Natural killer cell (primary cell): ENCODE measurements at regions not wholly inside any gene's neighbourhood (a gene's known extent, or its start where the extent isn't known, plus 50 kb on each side); places are given as distances from the start of the nearest gene placed in this dataset.

Source experiments
- ATAC-seq, 3 donors: fragments of 150-1000 bp in 2 of 3; fragments of 200-7000 bp in 1 of 3; cut with Tn5 transposase; 1 replicate in 1 of 3; 2 replicates in 2 of 3; pipeline ENCODE4 v1.10.0; 2021; ENCODE audit warnings: mild to moderate bottlenecking in 2 of 3, moderate library complexity in 2 of 3
- DNase-seq, 2 donors: peaks; one replicate each; pipeline versions ENCODE4 v3.0.0 to v3.0.0-alpha.2; 2013 to 2021; ENCODE audit warnings: mixed read lengths in 1 of 2
- H3K27ac ChIP-seq: one replicate; pipeline ENCODE4 v1.5.1; 2013; ENCODE audit warnings: mild to moderate bottlenecking, low read length
- H3K27me3 ChIP-seq: one replicate; pipeline ENCODE4 v1.6.1; 2013; ENCODE audit warnings: low read length; ENCODE audit not compliant: control insufficient read depth, insufficient read depth
- H3K36me3 ChIP-seq: one replicate; pipeline ENCODE4 v1.6.1; 2013; ENCODE audit warnings: low read length; ENCODE audit not compliant: control insufficient read depth, insufficient read depth
- H3K4me1 ChIP-seq: one replicate; pipeline ENCODE4 v1.6.1; 2013; ENCODE audit warnings: low read length; ENCODE audit not compliant: control insufficient read depth, insufficient read depth
- H3K4me3 ChIP-seq: one replicate; pipeline ENCODE4 v1.5.1; 2013; ENCODE audit warnings: low read length
- H3K9me3 ChIP-seq: one replicate; pipeline ENCODE4 v1.6.1; 2013; ENCODE audit warnings: low read length; ENCODE audit not compliant: control insufficient read depth, insufficient read depth
- H3K27ac Mint-ChIP-seq, 2 donors: one replicate each; pipeline ENCODE4 v1.8.0; 2022; ENCODE audit warnings: mild to moderate bottlenecking in 2 of 2, mixed read lengths in 2 of 2, moderate library complexity in 1 of 2
- H3K27me3 Mint-ChIP-seq, 2 donors: one replicate each; pipeline ENCODE4 v1.8.0; 2022; ENCODE audit warnings: low read depth in 2 of 2, mixed read lengths in 2 of 2
- H3K36me3 Mint-ChIP-seq: one replicate; pipeline ENCODE4 v1.8.0; 2022; ENCODE audit warnings: mixed read lengths
- H3K4me1 Mint-ChIP-seq, 2 donors: one replicate each; pipeline ENCODE4 v1.8.0; 2022; ENCODE audit warnings: mixed read lengths in 2 of 2
- H3K4me3 Mint-ChIP-seq: one replicate; pipeline ENCODE4 v1.8.0; 2022; ENCODE audit warnings: mild to moderate bottlenecking, moderate library complexity, mixed read lengths
- H3K9me3 Mint-ChIP-seq, 2 donors: one replicate each; pipeline ENCODE4 v1.8.0; 2022; ENCODE audit warnings: mixed read lengths in 2 of 2
- WGBS: methylation state at CpG from one replicate; pipeline ENCODE4 v1.1.7; 2013; ENCODE audit warnings: missing lambda C conversion rate; ENCODE audit not compliant: insufficient coverage; 5-methylcytosine and 5-hydroxymethylcytosine counted together
- intact Hi-C: fragments of 100-400 bp; cut with micrococcal nuclease; formaldehyde crosslinking; loops from one replicate; pipeline ENCODE4 v1.14.2; 2022
- TF ChIP-seq, protein P1 (sequence below): fragments of 200-600 bp; IDR thresholded peaks from one replicate; pipeline ENCODE4 v1.8.0; 2022; ENCODE audit warnings: antibody characterized with exemption

DNA sequence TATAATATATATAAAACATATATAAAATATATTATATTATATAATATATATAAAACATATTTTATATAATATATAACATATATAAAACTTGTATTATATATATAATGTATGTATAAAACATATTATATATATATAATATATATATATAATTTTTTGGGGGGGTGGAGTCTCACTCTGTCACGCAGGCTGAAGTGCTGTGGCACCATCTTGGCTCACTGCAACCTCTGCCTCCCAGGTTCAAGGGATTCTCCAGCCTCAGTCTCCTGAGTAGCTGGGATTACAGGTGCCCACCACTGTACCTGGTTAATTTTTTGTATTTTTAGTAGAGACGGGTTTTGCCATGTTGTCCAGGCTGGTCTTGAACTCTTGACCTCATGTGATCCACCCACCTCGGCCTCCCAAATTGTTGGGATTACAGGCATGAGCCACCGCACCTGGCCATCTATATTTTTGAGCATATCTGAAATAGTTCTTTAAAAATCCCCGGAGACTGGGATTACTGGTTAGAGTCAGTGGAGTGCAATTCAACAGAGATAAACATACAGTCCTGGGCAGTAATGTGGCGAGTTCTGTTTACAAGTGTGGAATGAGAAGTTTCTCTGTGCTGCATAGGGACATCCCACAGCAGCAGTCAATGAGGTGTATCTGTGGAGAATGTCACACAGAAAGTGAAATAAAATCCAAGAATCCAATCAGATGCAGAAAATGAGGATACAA, 208.4 kb downstream of the MYCN start:
- ATAC-seq = no peak

DNA sequence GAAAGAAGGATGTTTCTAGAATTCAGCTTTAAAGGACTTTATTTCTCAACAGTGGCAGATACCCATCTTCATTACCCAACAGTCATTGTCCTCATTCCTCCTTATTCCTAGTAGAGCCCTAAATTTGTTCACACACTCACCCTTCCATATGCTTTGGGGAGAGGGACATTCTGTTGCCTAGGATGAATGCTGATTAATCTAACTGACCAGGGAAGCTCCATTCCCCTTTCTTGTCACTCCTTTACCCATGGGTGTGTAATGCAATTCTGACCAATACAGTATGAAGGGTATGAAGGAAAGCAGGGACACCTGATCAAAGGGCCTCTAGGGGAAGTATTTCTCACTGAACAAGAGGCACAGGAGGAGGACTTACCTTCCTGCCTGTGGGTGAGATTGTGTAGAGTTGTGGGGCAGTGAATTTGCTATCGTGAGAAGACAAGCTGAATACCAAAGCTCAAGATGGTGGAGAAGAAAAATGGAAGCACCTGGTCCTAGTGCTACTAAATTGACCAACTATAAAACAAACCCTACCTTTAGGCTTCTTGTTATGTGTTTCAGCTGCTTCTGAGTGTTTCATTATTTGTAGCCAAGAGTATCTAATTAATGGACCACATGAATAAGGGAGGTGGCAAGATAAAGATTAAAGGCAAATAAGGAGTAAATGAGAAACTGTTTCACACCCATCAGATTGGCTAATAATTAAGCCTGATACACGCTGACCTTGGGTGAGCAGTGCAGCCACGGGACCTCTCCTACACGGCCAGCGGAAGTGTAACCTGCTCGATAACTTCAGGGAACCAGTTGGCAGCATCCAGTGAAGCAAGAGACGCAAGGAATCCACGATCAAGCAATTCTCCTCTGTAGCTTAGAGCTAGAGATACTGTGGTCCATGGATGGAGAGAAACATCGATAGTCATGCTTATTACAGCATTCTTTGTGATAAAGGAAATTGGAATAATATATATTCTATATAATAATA, 202.3 kb downstream of the MYCN start:
- H3K4me1 Mint-ChIP-seq = no peaks in the 10 kb centered on the region
- H3K36me3 Mint-ChIP-seq = no peaks in the 10 kb centered on the region
- peaks cover 0 to 3% of the 10 kb centered on the region in 2 donors for H3K9me3 Mint-ChIP-seq
- no peak overlapping the region for H3K27ac ChIP-seq
- ATAC-seq (peak; percentile 41 to 50 (median 45)), DNase-seq (no peak)
- H3K4me3 ChIP-seq = no peak overlapping the region
- TF ChIP-seq, protein P1, sequence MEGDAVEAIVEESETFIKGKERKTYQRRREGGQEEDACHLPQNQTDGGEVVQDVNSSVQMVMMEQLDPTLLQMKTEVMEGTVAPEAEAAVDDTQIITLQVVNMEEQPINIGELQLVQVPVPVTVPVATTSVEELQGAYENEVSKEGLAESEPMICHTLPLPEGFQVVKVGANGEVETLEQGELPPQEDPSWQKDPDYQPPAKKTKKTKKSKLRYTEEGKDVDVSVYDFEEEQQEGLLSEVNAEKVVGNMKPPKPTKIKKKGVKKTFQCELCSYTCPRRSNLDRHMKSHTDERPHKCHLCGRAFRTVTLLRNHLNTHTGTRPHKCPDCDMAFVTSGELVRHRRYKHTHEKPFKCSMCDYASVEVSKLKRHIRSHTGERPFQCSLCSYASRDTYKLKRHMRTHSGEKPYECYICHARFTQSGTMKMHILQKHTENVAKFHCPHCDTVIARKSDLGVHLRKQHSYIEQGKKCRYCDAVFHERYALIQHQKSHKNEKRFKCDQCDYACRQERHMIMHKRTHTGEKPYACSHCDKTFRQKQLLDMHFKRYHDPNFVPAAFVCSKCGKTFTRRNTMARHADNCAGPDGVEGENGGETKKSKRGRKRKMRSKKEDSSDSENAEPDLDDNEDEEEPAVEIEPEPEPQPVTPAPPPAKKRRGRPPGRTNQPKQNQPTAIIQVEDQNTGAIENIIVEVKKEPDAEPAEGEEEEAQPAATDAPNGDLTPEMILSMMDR = no peak
- H3K4me1 ChIP-seq = no peaks in the 10 kb centered on the region
- no peaks in the 10 kb centered on the region for H3K9me3 ChIP-seq
- H3K27ac Mint-ChIP-seq = no peak overlapping the region
- no peaks in the 10 kb centered on the region for H3K27me3 Mint-ChIP-seq
- H3K4me3 Mint-ChIP-seq = no peak overlapping the region
- intact Hi-C loops = no loop called here
- H3K27me3 ChIP-seq = no peaks in the 10 kb centered on the region
- no peaks in the 10 kb centered on the region for H3K36me3 ChIP-seq
- 100% methylated on average over 7 of the region's 9 CpGs for WGBS

More for the DNA sequence above, 208.4 kb downstream of the MYCN start:
- H3K4me1 Mint-ChIP-seq = no peaks in the 10 kb centered on the region
- WGBS = 92% methylated on average over 6 of the region's 6 CpGs
- H3K27ac Mint-ChIP-seq = no peak overlapping the region
- Histone ChIP-seq H3K4me1 (no peaks in the 10 kb centered on the region), H3K27ac (no peak overlapping the region), H3K27me3 (no peaks in the 10 kb centered on the region), H3K4me3 (no peak overlapping the region), H3K36me3 (no peaks in the 10 kb centered on the region), H3K9me3 (no peaks in the 10 kb centered on the region)
- DNase-seq = no peak
- H3K9me3 Mint-ChIP-seq = no peaks in the 10 kb centered on the region
- H3K27me3 Mint-ChIP-seq = no peaks in the 10 kb centered on the region
- H3K36me3 Mint-ChIP-seq = no peaks in the 10 kb centered on the region
- TF ChIP-seq, protein P1 = no peak
- no peak overlapping the region for H3K4me3 Mint-ChIP-seq
- intact Hi-C loops = no loop called here

DNA sequence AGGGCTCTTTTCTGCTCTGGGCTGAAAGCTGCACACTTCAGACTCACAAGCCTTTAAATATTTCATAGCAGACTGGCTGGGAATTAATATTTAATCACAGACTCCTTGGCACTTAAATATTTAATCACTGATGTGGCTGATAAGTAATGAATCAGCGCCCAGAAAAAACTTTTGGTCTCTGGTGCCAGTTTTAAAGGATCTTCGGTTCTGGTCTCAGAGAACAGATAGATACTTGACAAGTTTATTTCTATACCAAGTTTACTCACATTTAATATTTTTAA, 201.2 kb downstream of the MYCN start:
- Mint-ChIP-seq H3K4me1 (no peaks in the 10 kb centered on the region), H3K27ac (no peak overlapping the region), H3K4me3 (no peak overlapping the region), H3K9me3 (peaks cover 0 to 3% of the 10 kb centered on the region in 2 donors), H3K27me3 (no peaks in the 10 kb centered on the region), H3K36me3 (no peaks in the 10 kb centered on the region)
- ATAC-seq (no peak), DNase-seq (no peak)
- Histone ChIP-seq H3K4me3 (no peak overlapping the region), H3K36me3 (no peaks in the 10 kb centered on the region), H3K4me1 (no peaks in the 10 kb centered on the region), H3K9me3 (no peaks in the 10 kb centered on the region), H3K27me3 (no peaks in the 10 kb centered on the region), H3K27ac (no peak overlapping the region)
- TF ChIP-seq, protein P1 = no peak
- intact Hi-C loops = no loop called here
- WGBS = 71% methylated on average over 1 of the region's 2 CpGs
